ENCODE measurements at regions not wholly inside any gene's neighbourhood (a gene's known extent, or its start where the extent isn't known, plus 50 kb on each side); places are given as distances from the start of the nearest gene placed in this dataset.

DNA sequence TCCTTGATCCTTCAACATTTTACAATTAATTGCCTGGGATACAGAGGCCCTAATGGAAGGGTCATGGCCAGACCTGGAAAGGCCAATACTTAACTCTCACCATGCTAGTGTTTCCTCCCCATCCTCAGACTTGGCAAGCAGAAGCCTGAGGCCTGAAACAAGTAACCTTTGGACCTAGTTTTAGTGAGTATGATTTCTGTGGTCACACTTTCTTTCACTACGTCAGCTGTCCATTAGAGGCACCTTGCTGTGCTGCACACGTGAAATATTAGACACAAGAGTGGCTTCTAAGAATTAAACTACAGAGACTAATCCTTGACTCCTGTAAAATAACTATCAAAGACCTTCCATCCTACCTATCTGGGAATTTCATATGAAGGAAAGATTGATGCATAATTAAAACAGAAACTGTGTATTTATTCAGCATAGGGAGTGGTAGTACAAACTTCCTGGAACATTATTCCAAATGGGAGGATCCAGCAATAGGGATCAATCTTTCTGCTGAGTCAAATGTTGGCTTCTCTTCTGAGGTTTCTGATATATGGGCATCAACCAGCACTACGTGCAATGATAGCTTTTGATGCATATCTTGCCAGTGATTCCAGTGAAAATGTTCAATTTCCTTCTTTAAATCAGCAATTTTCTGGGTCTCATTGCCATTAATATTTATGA, 249.7 kb downstream of the IKZF2 start:
- TF ChIP-seq, protein P1, sequence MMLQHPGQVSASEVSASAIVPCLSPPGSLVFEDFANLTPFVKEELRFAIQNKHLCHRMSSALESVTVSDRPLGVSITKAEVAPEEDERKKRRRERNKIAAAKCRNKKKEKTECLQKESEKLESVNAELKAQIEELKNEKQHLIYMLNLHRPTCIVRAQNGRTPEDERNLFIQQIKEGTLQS (IDR thresholded peaks at IDR 0.05): no peak
- TF ChIP-seq, protein P1 (CRISPR knock-in tag; conservative IDR thresholded peaks at IDR 0.05): no peak
- no peak for TF ChIP-seq GTF2A2 (tag; IDR thresholded peaks at IDR 0.05)
- no peak for TF ChIP-seq CBX3 (IDR thresholded peaks at IDR 0.05; ENCODE audit: borderline replicate concordance in 1 of 2, low read length in 2 of 2)
- TF ChIP-seq, protein P2, sequence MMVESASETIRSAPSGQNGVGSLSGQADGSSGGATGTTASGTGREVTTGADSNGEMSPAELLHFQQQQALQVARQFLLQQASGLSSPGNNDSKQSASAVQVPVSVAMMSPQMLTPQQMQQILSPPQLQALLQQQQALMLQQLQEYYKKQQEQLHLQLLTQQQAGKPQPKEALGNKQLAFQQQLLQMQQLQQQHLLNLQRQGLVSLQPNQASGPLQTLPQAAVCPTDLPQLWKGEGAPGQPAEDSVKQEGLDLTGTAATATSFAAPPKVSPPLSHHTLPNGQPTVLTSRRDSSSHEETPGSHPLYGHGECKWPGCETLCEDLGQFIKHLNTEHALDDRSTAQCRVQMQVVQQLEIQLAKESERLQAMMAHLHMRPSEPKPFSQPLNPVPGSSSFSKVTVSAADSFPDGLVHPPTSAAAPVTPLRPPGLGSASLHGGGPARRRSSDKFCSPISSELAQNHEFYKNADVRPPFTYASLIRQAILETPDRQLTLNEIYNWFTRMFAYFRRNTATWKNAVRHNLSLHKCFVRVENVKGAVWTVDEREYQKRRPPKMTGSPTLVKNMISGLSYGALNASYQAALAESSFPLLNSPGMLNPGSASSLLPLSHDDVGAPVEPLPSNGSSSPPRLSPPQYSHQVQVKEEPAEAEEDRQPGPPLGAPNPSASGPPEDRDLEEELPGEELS (CRISPR knock-in tag; IDR thresholded peaks at IDR 0.05; ENCODE audit: borderline replicate concordance): no peak
- TF ChIP-seq CTCF (IDR thresholded peaks at IDR 0.05 in 2 of 3, conservative IDR thresholded peaks at IDR 0.05 in 1 of 3; ENCODE audit: insufficient read depth in 2 of 3, low read depth in 1 of 3, low read length in 3 of 3): no peak
- no peak for TF ChIP-seq SRF (CRISPR knock-in tag; IDR thresholded peaks at IDR 0.05)
- no peak for TF ChIP-seq ZNF707 (CRISPR knock-in tag; conservative IDR thresholded peaks at IDR 0.05)
- TF ChIP-seq, protein P3, sequence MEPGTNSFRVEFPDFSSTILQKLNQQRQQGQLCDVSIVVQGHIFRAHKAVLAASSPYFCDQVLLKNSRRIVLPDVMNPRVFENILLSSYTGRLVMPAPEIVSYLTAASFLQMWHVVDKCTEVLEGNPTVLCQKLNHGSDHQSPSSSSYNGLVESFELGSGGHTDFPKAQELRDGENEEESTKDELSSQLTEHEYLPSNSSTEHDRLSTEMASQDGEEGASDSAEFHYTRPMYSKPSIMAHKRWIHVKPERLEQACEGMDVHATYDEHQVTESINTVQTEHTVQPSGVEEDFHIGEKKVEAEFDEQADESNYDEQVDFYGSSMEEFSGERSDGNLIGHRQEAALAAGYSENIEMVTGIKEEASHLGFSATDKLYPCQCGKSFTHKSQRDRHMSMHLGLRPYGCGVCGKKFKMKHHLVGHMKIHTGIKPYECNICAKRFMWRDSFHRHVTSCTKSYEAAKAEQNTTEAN (CRISPR knock-in tag; IDR thresholded peaks at IDR 0.05): no peak
- no peak for TF ChIP-seq MXI1 (IDR thresholded peaks at IDR 0.05; ENCODE audit: low read depth, low read length)
- no peak for TF ChIP-seq MAX (CRISPR knock-in tag; IDR thresholded peaks at IDR 0.05)

Measured in K562 (cell line).